Cardiac fibroblast (primary cell): ENCODE measurements at regions not wholly inside any gene's neighbourhood (a gene's known extent, or its start where the extent isn't known, plus 50 kb on each side); places are given as distances from the start of the nearest gene placed in this dataset.
"Not testable (repeated sequence)": the region's sequence is repeated elsewhere in the genome, so short reads cannot be mapped to it uniquely, and the experiment has no call there.

ENCODE experiments used
- DNase-seq, 2 donors: peaks; one replicate each; pipeline versions ENCODE4 v3.0.0 to v3.0.0-alpha.2; 2010; ENCODE audit warnings: low read depth in 2 of 2
- H3K4me3 ChIP-seq, 2 donors: replicated peaks in 1 of 2; 1 replicate in 1 of 2; 2 replicates in 1 of 2; pipeline ENCODE4 v1.5.1; 2011; ENCODE audit warnings: low read depth in 2 of 2, low read length in 2 of 2, mild to moderate bottlenecking in 2 of 2, moderate library complexity in 1 of 2
- CTCF ChIP-seq: IDR thresholded peaks from one replicate; pipeline ENCODE4 v1.5.1; 2011; ENCODE audit warnings: low read depth, mild to moderate bottlenecking, low read length, inconsistent platforms

GRCh38 chr1:182315167-182315556 lies 76.4 kb downstream of the GLUL start:
- DNase-seq, result no peak
- TF ChIP-seq CTCF, result no peak
- no peak overlapping the region for H3K4me3 ChIP-seq

- DNase-seq, result no peak
- no peak overlapping the region for H3K4me3 ChIP-seq
- TF ChIP-seq CTCF, result no peak
Measured at GRCh38 chr1:182309631-182310351, 81.8 kb downstream of the GLUL start.

GRCh38 chr1:182308826-182309225 lies 82.8 kb downstream of the GLUL start:
- TF ChIP-seq CTCF, result no peak

GRCh38 chr1:182307486-182307885 lies 84.1 kb downstream of the GLUL start:
- H3K4me3 ChIP-seq, DNase-seq: not testable (repeated sequence)

More at GRCh38 chr1:182308826-182309225, 82.8 kb downstream of the GLUL start:
- DNase-seq, result no peak
- no peak overlapping the region for H3K4me3 ChIP-seq

GRCh38 chr1:182305861-182306260 lies 85.7 kb downstream of the GLUL start:
- TF ChIP-seq CTCF, result no peak
- no peak overlapping the region for H3K4me3 ChIP-seq
- DNase-seq, result no peak

GRCh38 chr1:182304627-182305026 lies 87.0 kb downstream of the GLUL start:
- TF ChIP-seq CTCF, result no peak
- no peak overlapping the region for H3K4me3 ChIP-seq
- DNase-seq, result no peak

- TF ChIP-seq CTCF, result no peak
- H3K4me3 ChIP-seq, result no peak overlapping the region
- DNase-seq, result no peak
Measured at GRCh38 chr1:182304218-182304617, 87.4 kb downstream of the GLUL start.
